Upper lobe of right lung (tissue), 1 donor: ENCODE measurements at regions not wholly inside any gene's neighbourhood (a gene's known extent, or its start where the extent isn't known, plus 50 kb on each side); places are given as distances from the start of the nearest gene placed in this dataset.
"Not testable (repeated sequence)": the region's sequence is repeated elsewhere in the genome, so short reads cannot be mapped to it uniquely, and the experiment has no call there.

ENCODE experiments used
- ATAC-seq: fragments of 200-7000 bp; cut with Tn5 transposase; one replicate; pipeline ENCODE4 v1.9.1; 2020; ENCODE audit warnings: mild to moderate bottlenecking, moderate library complexity
- DNase-seq: peaks from one replicate; pipeline ENCODE4 v3.0.0-alpha.2; 2020
- H3K27ac ChIP-seq: fragments of 200-600 bp; one replicate; pipeline ENCODE4 v1.8.0; 2022
- H3K27me3 ChIP-seq: fragments of 200-600 bp; one replicate; pipeline ENCODE4 v1.8.0; 2022; ENCODE audit warnings: mild to moderate bottlenecking
- H3K36me3 ChIP-seq: fragments of 200-600 bp; one replicate; pipeline ENCODE4 v1.8.0; 2022
- H3K4me1 ChIP-seq: fragments of 200-600 bp; one replicate; pipeline ENCODE4 v1.8.0; 2022
- H3K4me3 ChIP-seq: fragments of 200-600 bp; one replicate; pipeline ENCODE4 v1.8.0; 2022; ENCODE audit warnings: mild to moderate bottlenecking
- H3K9me3 ChIP-seq: fragments of 200-600 bp; one replicate; pipeline ENCODE4 v1.8.0; 2022
- CTCF ChIP-seq: fragments of 200-600 bp; IDR thresholded peaks from one replicate; pipeline ENCODE4 v1.8.0; 2022; ENCODE audit warnings: antibody characterized with exemption
- intact Hi-C: fragments of 100-400 bp; cut with DNase I; formaldehyde crosslinking; loops from one replicate; pipeline ENCODE4 v1.11.0; 2022
- donor health status: DM: no; HTN: yes; CAD: no; lungs with severe emphysema.

- H3K27ac ChIP-seq: no peak overlapping the region
- ATAC-seq: no peak
Measured at GRCh38 chr3:193060748-193061546, 143.3 kb upstream of the MB21D2 start.

DNA sequence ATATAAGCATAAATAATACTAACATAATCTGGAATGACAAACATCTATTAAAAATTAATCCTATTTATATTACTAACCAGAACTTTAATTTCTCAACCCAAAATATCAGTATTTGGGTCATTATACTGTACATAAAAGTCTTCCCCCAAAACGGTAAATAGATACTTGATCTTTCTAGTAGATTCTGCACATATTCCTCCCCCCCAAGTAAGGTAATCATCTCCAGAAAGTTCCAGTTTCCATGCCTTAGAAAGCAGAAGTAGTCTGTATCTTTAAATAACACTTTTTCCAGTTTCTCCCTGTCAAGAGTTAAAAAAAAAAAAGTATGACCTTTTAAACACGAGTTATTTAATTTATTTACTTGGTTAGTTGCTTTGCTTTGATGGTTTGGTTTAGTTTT is 150.7 kb upstream of the MB21D2 start:
- Histone ChIP-seq H3K27ac (no peak overlapping the region), H3K36me3 (no peaks in the 10 kb centered on the region), H3K27me3 (peaks cover 9% of the 10 kb centered on the region), H3K4me3 (no peak overlapping the region), H3K4me1 (no peaks in the 10 kb centered on the region), H3K9me3 (no peaks in the 10 kb centered on the region)
- DNase-seq (no peak), ATAC-seq (no peak)
- TF ChIP-seq CTCF: no peak
- intact Hi-C loops: no loop called here

More at GRCh38 chr3:193060748-193061546, 143.3 kb upstream of the MB21D2 start:
- H3K9me3 ChIP-seq: no peaks in the 10 kb centered on the region
- TF ChIP-seq CTCF: no peak
- DNase-seq: no peak
- no peak overlapping the region for H3K4me3 ChIP-seq
- H3K4me1 ChIP-seq: no peaks in the 10 kb centered on the region
- intact Hi-C loops: no loop called here
- H3K36me3 ChIP-seq: no peaks in the 10 kb centered on the region
- H3K27me3 ChIP-seq: peaks cover 4% of the 10 kb centered on the region

DNA sequence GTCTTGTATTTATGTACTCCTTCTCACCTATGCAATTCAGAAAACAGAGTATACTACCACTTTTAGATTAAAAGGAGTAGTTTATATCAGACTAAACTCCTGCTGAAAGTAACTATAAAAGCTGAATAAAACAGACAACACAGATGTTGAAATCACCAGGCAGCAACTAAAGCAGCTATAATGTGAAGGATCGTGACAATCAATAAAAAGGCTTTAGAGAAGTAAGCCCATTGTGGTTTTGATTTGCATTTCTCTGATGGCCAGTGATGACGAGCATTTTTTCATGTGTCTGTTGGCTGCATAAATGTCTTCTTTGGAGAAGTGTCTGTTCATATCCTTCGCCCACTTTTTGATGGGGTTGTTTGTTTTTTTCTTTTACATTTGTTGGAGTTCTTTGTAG is 152.1 kb upstream of the MB21D2 start:
- H3K9me3 ChIP-seq, H3K27ac ChIP-seq, intact Hi-C loops, H3K4me1 ChIP-seq, H3K36me3 ChIP-seq, ATAC-seq, H3K4me3 ChIP-seq, DNase-seq: not testable (repeated sequence)
- H3K27me3 ChIP-seq: peaks cover 13% of the 10 kb centered on the region

- intact Hi-C loops: no loop called here
- Histone ChIP-seq H3K4me1 (no peaks in the 10 kb centered on the region), H3K36me3 (no peaks in the 10 kb centered on the region), H3K27me3 (no peaks in the 10 kb centered on the region), H3K4me3 (no peak overlapping the region), H3K27ac (no peak overlapping the region), H3K9me3 (no peaks in the 10 kb centered on the region)
- no peak for TF ChIP-seq CTCF
- no peak for DNase-seq
- ATAC-seq: no peak
Measured at GRCh38 chr3:193078996-193079753, 161.5 kb upstream of the MB21D2 start.

- ATAC-seq (no peak), DNase-seq (no peak)
- no peaks in the 10 kb centered on the region for H3K27me3 ChIP-seq
- no peak for TF ChIP-seq CTCF
- H3K4me3 ChIP-seq: no peak overlapping the region
- no peaks in the 10 kb centered on the region for H3K4me1 ChIP-seq
- no peaks in the 10 kb centered on the region for H3K36me3 ChIP-seq
- H3K27ac ChIP-seq: no peak overlapping the region
- H3K9me3 ChIP-seq: no peaks in the 10 kb centered on the region
- intact Hi-C loops: no loop called here
Measured at GRCh38 chr3:193080821-193081365, 160.1 kb upstream of the PLAAT1 start.

DNA sequence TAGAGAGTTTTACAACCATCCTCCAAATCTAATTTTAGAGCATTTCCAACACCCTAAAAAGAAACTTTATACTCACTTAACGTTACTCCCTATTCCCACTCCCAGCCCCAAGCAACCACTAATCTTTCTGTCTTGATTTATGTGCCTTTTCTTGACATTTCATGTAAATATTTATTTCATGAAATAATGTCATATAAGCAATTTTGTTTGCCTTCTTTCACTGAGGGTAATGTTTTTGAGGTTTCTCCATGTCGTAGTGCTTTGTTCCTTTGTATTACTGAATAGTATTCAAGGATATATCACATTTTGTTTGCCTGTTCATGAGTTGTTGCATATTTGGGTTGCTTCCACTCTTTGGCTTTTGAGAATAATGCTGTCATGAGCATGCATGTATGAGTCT is 155.4 kb upstream of the PLAAT1 start:
- H3K4me3 ChIP-seq: no peak overlapping the region
- no peak overlapping the region for H3K27ac ChIP-seq
- H3K4me1 ChIP-seq: no peaks in the 10 kb centered on the region
- no peak for ATAC-seq
- intact Hi-C loops: no loop called here
- no peak for TF ChIP-seq CTCF
- no peaks in the 10 kb centered on the region for H3K36me3 ChIP-seq
- DNase-seq: no peak
- peaks cover 4% of the 10 kb centered on the region for H3K27me3 ChIP-seq
- no peaks in the 10 kb centered on the region for H3K9me3 ChIP-seq
